ENCODE measurements at regions not wholly inside any gene's neighbourhood (a gene's known extent, or its start where the extent isn't known, plus 50 kb on each side); places are given as distances from the start of the nearest gene placed in this dataset.

DNA sequence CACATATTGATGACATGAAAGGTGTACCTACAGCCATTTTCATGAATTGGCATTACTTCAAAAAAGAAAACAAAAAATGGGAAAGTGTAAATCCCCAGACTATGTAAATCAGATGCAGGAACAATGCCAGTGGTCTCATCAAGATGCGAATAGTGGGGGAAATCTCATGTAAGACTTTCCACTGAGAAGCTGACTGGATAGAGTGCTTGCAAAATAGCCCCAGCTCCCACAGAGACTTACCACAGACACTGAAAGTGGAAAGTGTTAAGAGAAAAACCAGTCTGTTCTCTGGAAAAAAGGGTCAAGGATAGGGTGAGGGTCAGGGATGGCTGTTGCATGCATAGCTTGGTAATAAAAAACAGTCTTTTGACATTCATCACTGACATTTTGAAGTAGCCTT, 73.2 kb upstream of the ARMCX2 start:
- TF ChIP-seq, protein P1, sequence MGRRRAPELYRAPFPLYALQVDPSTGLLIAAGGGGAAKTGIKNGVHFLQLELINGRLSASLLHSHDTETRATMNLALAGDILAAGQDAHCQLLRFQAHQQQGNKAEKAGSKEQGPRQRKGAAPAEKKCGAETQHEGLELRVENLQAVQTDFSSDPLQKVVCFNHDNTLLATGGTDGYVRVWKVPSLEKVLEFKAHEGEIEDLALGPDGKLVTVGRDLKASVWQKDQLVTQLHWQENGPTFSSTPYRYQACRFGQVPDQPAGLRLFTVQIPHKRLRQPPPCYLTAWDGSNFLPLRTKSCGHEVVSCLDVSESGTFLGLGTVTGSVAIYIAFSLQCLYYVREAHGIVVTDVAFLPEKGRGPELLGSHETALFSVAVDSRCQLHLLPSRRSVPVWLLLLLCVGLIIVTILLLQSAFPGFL (CRISPR knock-in tag; IDR thresholded peaks at IDR 0.05; ENCODE audit: borderline replicate concordance): no peak
- TF ChIP-seq ESRRA (CRISPR knock-in tag; IDR thresholded peaks at IDR 0.05; ENCODE audit: borderline replicate concordance) (no peak), TP53 (CRISPR knock-in tag; IDR thresholded peaks at IDR 0.05) (no peak), JUN (CRISPR knock-in tag; IDR thresholded peaks at IDR 0.05) (no peak), ZNF121 (CRISPR knock-in tag; IDR thresholded peaks at IDR 0.05) (no peak), CBFB (CRISPR knock-in tag; IDR thresholded peaks at IDR 0.05; ENCODE audit: low read depth) (no peak)
- TF ChIP-seq, protein P2, sequence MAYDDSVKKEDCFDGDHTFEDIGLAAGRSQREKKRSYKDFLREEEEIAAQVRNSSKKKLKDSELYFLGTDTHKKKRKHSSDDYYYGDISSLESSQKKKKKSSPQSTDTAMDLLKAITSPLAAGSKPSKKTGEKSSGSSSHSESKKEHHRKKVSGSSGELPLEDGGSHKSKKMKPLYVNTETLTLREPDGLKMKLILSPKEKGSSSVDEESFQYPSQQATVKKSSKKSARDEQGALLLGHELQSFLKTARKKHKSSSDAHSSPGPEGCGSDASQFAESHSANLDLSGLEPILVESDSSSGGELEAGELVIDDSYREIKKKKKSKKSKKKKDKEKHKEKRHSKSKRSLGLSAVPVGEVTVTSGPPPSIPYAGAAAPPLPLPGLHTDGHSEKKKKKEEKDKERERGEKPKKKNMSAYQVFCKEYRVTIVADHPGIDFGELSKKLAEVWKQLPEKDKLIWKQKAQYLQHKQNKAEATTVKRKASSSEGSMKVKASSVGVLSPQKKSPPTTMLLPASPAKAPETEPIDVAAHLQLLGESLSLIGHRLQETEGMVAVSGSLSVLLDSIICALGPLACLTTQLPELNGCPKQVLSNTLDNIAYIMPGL (CRISPR knock-in tag; IDR thresholded peaks at IDR 0.05): no peak
- TF ChIP-seq, protein P3, sequence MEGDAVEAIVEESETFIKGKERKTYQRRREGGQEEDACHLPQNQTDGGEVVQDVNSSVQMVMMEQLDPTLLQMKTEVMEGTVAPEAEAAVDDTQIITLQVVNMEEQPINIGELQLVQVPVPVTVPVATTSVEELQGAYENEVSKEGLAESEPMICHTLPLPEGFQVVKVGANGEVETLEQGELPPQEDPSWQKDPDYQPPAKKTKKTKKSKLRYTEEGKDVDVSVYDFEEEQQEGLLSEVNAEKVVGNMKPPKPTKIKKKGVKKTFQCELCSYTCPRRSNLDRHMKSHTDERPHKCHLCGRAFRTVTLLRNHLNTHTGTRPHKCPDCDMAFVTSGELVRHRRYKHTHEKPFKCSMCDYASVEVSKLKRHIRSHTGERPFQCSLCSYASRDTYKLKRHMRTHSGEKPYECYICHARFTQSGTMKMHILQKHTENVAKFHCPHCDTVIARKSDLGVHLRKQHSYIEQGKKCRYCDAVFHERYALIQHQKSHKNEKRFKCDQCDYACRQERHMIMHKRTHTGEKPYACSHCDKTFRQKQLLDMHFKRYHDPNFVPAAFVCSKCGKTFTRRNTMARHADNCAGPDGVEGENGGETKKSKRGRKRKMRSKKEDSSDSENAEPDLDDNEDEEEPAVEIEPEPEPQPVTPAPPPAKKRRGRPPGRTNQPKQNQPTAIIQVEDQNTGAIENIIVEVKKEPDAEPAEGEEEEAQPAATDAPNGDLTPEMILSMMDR (IDR thresholded peaks at IDR 0.05): no peak
- TF ChIP-seq, protein P4, sequence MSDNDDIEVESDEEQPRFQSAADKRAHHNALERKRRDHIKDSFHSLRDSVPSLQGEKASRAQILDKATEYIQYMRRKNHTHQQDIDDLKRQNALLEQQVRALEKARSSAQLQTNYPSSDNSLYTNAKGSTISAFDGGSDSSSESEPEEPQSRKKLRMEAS (CRISPR knock-in tag; IDR thresholded peaks at IDR 0.05): no peak
- TF ChIP-seq, protein P5, sequence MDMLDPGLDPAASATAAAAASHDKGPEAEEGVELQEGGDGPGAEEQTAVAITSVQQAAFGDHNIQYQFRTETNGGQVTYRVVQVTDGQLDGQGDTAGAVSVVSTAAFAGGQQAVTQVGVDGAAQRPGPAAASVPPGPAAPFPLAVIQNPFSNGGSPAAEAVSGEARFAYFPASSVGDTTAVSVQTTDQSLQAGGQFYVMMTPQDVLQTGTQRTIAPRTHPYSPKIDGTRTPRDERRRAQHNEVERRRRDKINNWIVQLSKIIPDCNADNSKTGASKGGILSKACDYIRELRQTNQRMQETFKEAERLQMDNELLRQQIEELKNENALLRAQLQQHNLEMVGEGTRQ (CRISPR knock-in tag; IDR thresholded peaks at IDR 0.05): no peak
- TF ChIP-seq, protein P6, sequence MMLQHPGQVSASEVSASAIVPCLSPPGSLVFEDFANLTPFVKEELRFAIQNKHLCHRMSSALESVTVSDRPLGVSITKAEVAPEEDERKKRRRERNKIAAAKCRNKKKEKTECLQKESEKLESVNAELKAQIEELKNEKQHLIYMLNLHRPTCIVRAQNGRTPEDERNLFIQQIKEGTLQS (CRISPR knock-in tag; conservative IDR thresholded peaks at IDR 0.05): no peak
